RWPE2 (cell line): ENCODE measurements at regions not wholly inside any gene's neighbourhood (a gene's known extent, or its start where the extent isn't known, plus 50 kb on each side); places are given as distances from the start of the nearest gene placed in this dataset.

Experiments used
- ATAC-seq: fragments of 200-7000 bp; cut with Tn5 transposase; 3 replicates; pipeline ENCODE4 v1.9.1; 2021; ENCODE audit warnings: low read depth
- DNase-seq: peaks from one replicate; pipeline ENCODE4 v3.0.0-alpha.2; 2020; ENCODE audit warnings: low spot score
- H3K27ac ChIP-seq: fragments of 450-650 bp; 2 replicates; pipeline ENCODE4 v1.5.1; 2017; ENCODE audit warnings: mild to moderate bottlenecking; ENCODE audit not compliant: poor library complexity, severe bottlenecking
- H3K27me3 ChIP-seq: fragments of 250-450 bp; sonication (Bioruptor Pico); 2 replicates; pipeline ENCODE4 v1.5.1; 2021; ENCODE audit warnings: mild to moderate bottlenecking, moderate library complexity; ENCODE audit not compliant: insufficient read depth, poor library complexity, severe bottlenecking
- H3K36me3 ChIP-seq: fragments of 250-450 bp; sonication (Bioruptor Pico); 2 replicates; pipeline ENCODE4 v1.5.1; 2020; ENCODE audit warnings: low read depth, mild to moderate bottlenecking, moderate library complexity
- H3K4me1 ChIP-seq: fragments of 250-450 bp; sonication (Bioruptor Pico); 2 replicates; pipeline ENCODE4 v1.5.1; 2021; ENCODE audit warnings: mild to moderate bottlenecking, moderate library complexity; ENCODE audit not compliant: insufficient read depth, poor library complexity, severe bottlenecking
- H3K4me3 ChIP-seq: fragments of 250-450 bp; sonication (Bioruptor Pico); 2 replicates; pipeline ENCODE4 v1.5.1; 2021; ENCODE audit warnings: mild to moderate bottlenecking, moderate library complexity; ENCODE audit not compliant: severe bottlenecking
- H3K9me3 ChIP-seq: fragments of 250-450 bp; sonication (Bioruptor Pico); 2 replicates; pipeline ENCODE4 v1.5.1; 2021; ENCODE audit warnings: mild to moderate bottlenecking, moderate library complexity; ENCODE audit not compliant: severe bottlenecking
- CTCF ChIP-seq: fragments of 450-650 bp; IDR thresholded peaks from one replicate; pipeline ENCODE4 v1.5.1; 2017; ENCODE audit warnings: mild to moderate bottlenecking, moderate library complexity; ENCODE audit not compliant: poor library complexity, severe bottlenecking

- Histone ChIP-seq H3K4me3 (no peak overlapping the region), H3K27me3 (no peaks in the 10 kb centered on the region), H3K9me3 (no peaks in the 10 kb centered on the region), H3K4me1 (no peaks in the 10 kb centered on the region), H3K27ac (no peak overlapping the region), H3K36me3 (no peaks in the 10 kb centered on the region)
- TF ChIP-seq CTCF = no peak
- ATAC-seq (no peak), DNase-seq (peak; percentile 10)
These were observed 150.3 kb upstream of the FAM20C start for GRCh38 chr7:41917-42565.

DNA sequence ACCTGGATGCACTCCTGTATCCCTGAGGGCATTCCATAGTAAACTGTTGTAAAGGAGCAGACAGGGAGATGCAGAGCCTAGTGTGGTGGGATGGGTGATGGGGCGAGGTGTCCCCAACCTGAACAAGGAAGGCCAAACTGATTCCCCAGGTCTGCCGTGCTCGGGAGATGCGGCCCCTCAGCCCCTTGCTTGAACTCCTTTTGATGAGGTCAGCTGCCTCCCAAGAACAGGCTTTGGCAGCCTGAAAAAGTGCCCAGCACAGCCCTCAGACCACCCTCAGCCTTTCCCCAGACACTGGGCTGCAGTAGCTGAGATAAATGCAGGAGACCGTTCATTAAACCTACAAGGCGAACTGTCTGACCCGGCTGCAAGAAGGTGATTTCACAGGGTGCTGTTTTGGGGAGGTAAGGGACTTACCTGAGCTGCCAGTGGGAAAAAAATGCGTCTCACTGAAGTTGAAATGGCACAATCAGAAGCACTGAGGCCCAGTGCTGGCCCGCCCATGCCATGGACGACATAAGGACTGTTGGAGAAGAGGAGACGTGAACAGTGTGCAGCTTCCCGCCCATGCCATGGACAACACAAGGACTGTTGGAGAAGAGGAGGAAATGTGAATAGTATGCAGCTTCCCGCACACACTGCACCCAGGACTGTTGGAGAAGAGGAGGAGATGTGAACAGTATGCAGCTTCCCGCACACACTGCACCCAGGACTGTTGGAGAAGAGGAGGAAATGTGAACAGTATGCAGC is 148.4 kb upstream of the FAM20C start:
- Histone ChIP-seq H3K9me3 (no peaks in the 10 kb centered on the region), H3K36me3 (no peaks in the 10 kb centered on the region), H3K4me3 (no peak overlapping the region), H3K27ac (no peak overlapping the region), H3K27me3 (no peaks in the 10 kb centered on the region), H3K4me1 (no peaks in the 10 kb centered on the region)
- DNase-seq (peak; percentile 37), ATAC-seq (no peak)
- TF ChIP-seq CTCF = no peak

- Histone ChIP-seq H3K36me3 (no peaks in the 10 kb centered on the region), H3K27me3 (no peaks in the 10 kb centered on the region), H3K27ac (no peak overlapping the region), H3K4me1 (no peaks in the 10 kb centered on the region), H3K4me3 (no peak overlapping the region), H3K9me3 (no peaks in the 10 kb centered on the region)
- no peak for TF ChIP-seq CTCF
- ATAC-seq (no peak), DNase-seq (peak; percentile 15)
These were observed 147.9 kb upstream of the FAM20C start for GRCh38 chr7:44541-44896.

DNA sequence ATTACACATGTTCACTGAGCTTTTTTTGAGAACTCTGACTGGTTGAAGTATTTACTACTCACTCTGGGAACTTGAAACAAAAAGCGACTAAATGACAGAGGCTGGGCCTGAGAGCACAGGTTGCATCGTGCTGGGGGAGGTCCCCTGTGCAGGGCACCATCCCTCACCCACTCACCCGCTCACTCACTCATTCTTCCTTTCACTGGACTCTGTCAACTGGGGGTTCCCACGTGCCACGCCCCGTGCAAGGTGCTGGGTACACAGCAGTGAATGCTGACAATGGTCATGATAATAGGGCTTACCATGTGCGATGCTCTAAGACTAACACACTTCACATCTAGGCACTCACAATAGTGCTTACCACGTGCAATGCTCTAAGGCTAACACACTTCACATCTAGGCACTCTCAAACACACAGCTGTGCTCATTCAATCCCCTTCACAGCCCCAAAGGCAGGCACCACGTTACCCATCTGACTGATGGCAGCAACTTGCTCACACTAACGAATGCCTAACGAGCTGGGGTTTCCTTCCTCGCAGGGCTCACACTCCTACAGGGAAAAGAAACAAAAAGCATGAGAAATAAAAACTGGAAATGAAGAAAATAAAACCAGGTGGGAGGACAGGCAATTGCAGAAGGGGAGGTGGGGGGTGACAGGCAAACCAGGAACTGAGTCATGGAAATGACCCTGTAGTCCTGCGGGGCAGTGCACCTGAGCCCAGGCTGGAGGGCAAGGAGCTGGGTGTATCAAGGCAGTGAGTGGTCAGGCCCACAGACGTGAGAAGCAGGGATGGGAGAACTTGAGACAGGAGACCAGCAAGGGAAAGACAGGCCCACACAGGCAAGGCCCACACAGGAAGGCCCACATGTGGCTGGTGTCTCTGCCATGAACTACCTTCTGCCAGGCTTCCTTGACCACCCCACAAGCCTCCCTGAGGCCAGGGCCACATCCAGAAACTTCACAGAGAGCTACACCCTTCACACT is 147.0 kb upstream of the FAM20C start:
- ATAC-seq = no peak
- no peak overlapping the region for H3K27ac ChIP-seq
- no peaks in the 10 kb centered on the region for H3K4me1 ChIP-seq
- no peaks in the 10 kb centered on the region for H3K36me3 ChIP-seq
- TF ChIP-seq CTCF = no peak
- no peaks in the 10 kb centered on the region for H3K27me3 ChIP-seq
- no peak overlapping the region for H3K4me3 ChIP-seq
- no peaks in the 10 kb centered on the region for H3K9me3 ChIP-seq
- peak; percentile 36 for DNase-seq
